ENCODE measurements at regions not wholly inside any gene's neighbourhood (a gene's known extent, or its start where the extent isn't known, plus 50 kb on each side); places are given as distances from the start of the nearest gene placed in this dataset.

- H3T11ph ChIP-seq (ENCODE audit: low read length) = no peak overlapping the region
- H2AK5ac ChIP-seq (ENCODE audit: insufficient read length, low read length) = no peak overlapping the region
- peaks cover 15 to 16% of the 10 kb centered on the region in 2 experiments for H3K4me1 Mint-ChIP-seq
- no peak overlapping the region for H2AFZ ChIP-seq (ENCODE audit: low read length)
- H4K20me1 ChIP-seq (ENCODE audit: control insufficient read depth, insufficient read depth, insufficient read length) = no peaks in the 10 kb centered on the region
- no peak overlapping the region for H3K23ac ChIP-seq (ENCODE audit: insufficient read length, low read depth, low read length)
- TF ChIP-seq CTCF (conservative IDR thresholded peaks at IDR 0.05) = no peak
- WGBS (ENCODE audit: extremely low coverage, insufficient read length, low lambda C conversion rate) = no CpG with 5 or more reads among the region's 1 CpG
- H3K56ac ChIP-seq (ENCODE audit: insufficient read length, low read depth, low read length) = no peak overlapping the region
- H4K5ac ChIP-seq (ENCODE audit: insufficient read length, low read depth, low read length) = no peak overlapping the region
- H3K79me2 ChIP-seq (ENCODE audit: insufficient read depth, low read length) = no peaks in the 10 kb centered on the region
- H3K14ac ChIP-seq (ENCODE audit: insufficient read depth, low read length) = no peak overlapping the region
- H2BK15ac ChIP-seq (ENCODE audit: low read depth, low read length) = no peak overlapping the region
- H3K18ac ChIP-seq (ENCODE audit: insufficient read length, low read depth, low read length) = no peak overlapping the region
- no peak overlapping the region for H3K27ac Mint-ChIP-seq
- no peak overlapping the region for H2BK12ac ChIP-seq (ENCODE audit: insufficient read length, low read depth, low read length)
- H3K4me3 Mint-ChIP-seq = no peak overlapping the region
- no peak overlapping the region for H3K4ac ChIP-seq (ENCODE audit: low read depth, low read length)
- no peaks in the 10 kb centered on the region; the same call in 1 of the 2 replicates for H3K27me3 Mint-ChIP-seq (ENCODE audit: low read depth)
- H4K8ac ChIP-seq (replicated peaks; ENCODE audit: insufficient read length, low read depth, low read length) = no peak overlapping the region
- no peaks in the 10 kb centered on the region for H3K9me3 ChIP-seq (ENCODE audit: control insufficient read depth, low read depth, low read length)
- no peak overlapping the region for H2BK5ac ChIP-seq (ENCODE audit: insufficient read length, low read length)
- H3K9ac ChIP-seq (ENCODE audit: extremely low read depth, insufficient read length, low read length) = no peak overlapping the region
- no peaks in the 10 kb centered on the region for H3K23me2 ChIP-seq (ENCODE audit: insufficient read length, low read depth, low read length, poor library complexity, severe bottlenecking)
- no peak for DNase-seq
- H3K27ac ChIP-seq (ENCODE audit: insufficient read length, low read depth, low read length) = no peak overlapping the region
- no peak overlapping the region for H4K91ac ChIP-seq (ENCODE audit: insufficient read length, low read depth, low read length)
- H2BK120ac ChIP-seq (ENCODE audit: low read depth, low read length, poor library complexity, severe bottlenecking) = no peak overlapping the region
- no peaks in the 10 kb centered on the region for H3K36me3 Mint-ChIP-seq (ENCODE audit: insufficient read depth in 1 of 3, low read depth in 3 of 3)
- H3K9me3 Mint-ChIP-seq = no peaks in the 10 kb centered on the region
- no peaks in the 10 kb centered on the region for H3K4me1 ChIP-seq (ENCODE audit: insufficient read depth, low read length)
- H2BK20ac ChIP-seq (ENCODE audit: low read depth, low read length, poor library complexity, severe bottlenecking) = no peak overlapping the region
- no peaks in the 10 kb centered on the region for H3K79me1 ChIP-seq (ENCODE audit: insufficient read depth, low read depth, low read length, poor library complexity, severe bottlenecking)
- H3K4me2 ChIP-seq (ENCODE audit: insufficient read depth, insufficient read length, low read length) = no peak overlapping the region
- no peaks in the 10 kb centered on the region for H3K27me3 ChIP-seq (ENCODE audit: insufficient read depth, low read length)
These were observed 384.6 kb downstream of the BRINP1 start for GRCh38 chr9:118984607-118985006.

Measured in H9 (cell line).